Esophagus muscularis mucosa (tissue), 3 donors: ENCODE measurements at regions not wholly inside any gene's neighbourhood (a gene's known extent, or its start where the extent isn't known, plus 50 kb on each side); places are given as distances from the start of the nearest gene placed in this dataset.

ENCODE experiments used
- CTCF ChIP-seq, 3 experiments: fragments of 200-600 bp in 2 of 3; fragments of 450-650 bp in 1 of 3; sonication (generic) in 2 of 3; IDR thresholded peaks; one replicate each; pipeline ENCODE4 v1.5.1; 2017 to 2019; ENCODE audit warnings: antibody characterized with exemption in 3 of 3, mild to moderate bottlenecking in 2 of 3, moderate library complexity in 1 of 3
- EP300 ChIP-seq: sonication (generic); formaldehyde crosslinking; IDR thresholded peaks from one replicate; pipeline ENCODE4 v1.6.1; 2017; ENCODE audit warnings: antibody characterized with exemption

DNA sequence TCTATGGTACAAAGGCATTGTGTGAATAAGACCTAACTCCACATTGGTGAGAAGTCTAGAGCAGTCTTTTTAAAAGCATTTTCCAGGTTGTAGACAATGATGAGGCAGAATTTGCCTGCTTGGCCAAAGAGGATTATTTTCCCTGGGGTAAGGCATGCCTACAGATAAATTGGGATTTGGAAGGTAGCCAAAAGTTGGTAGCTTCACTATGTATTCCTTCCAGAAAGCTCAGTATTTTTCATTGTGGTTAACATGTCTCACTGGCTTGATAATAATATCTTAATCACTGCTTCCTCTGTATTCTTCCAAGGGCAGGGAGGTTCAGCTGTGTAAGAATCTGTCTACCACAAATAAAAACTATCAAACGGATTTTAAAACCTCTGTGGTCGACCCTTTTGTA is 590.8 kb upstream of the PRMT6 start:
- TF ChIP-seq CTCF (IDR thresholded peaks at IDR 0.05) (no peak), EP300 (no peak)
